K562 (cell line): ENCODE measurements at regions not wholly inside any gene's neighbourhood (a gene's known extent, or its start where the extent isn't known, plus 50 kb on each side); places are given as distances from the start of the nearest gene placed in this dataset.

Experiments used
- ATAC-seq: fragments of 200-7000 bp; cut with Tn5 transposase; 3 replicates; pipeline ENCODE4 v1.9.1; 2020; ENCODE audit warnings: moderate library complexity
- BruUV-seq: library from RNA; stranded (reverse); fragments of 400-500 nt; replicated peaks from 2 replicates; lab custom pipeline; 2021; lab: Mats Ljungman, UMichigan
- CTCF ChIA-PET: fragments of 300-600 bp; formaldehyde crosslinking; extraction: SDS; loops from one replicate; lab custom pipeline; 2021; ENCODE audit warnings: low intra/inter-chr PET ratio; lab: Yijun Ruan, JAX
- POLR2A ChIA-PET: fragments of 300-600, 350-650 bp; sonication (Branson Sonifier 250); formaldehyde crosslinking; extraction: SDS; loops from one replicate; lab custom pipeline; 2021; ENCODE audit warnings: antibody characterized with exemption, inconsistent platforms; lab: Yijun Ruan, JAX
- DNase-seq, 4 experiments: peaks; one replicate each; pipeline versions ENCODE4 v3.0.0 to v3.0.0-alpha.2; 2011 to 2018; ENCODE audit warnings: low spot score in 3 of 4, mixed read lengths in 3 of 4; ENCODE audit errors: extremely low read depth in 1 of 4
- FAIRE-seq: peaks from 2 replicates; lab custom pipeline; 2011; peaks lifted over from hg19 to GRCh38; lab: Jason Lieb, UNC
- H2AFZ ChIP-seq: 2 replicates; pipeline ENCODE4 v1.6.0; 2011; ENCODE audit warnings: low read depth, low read length, control low read depth, inconsistent platforms
- H3K27ac ChIP-seq: fragments of 200-600 bp; 3 replicates; pipeline ENCODE4 v1.8.0; 2011; ENCODE audit warnings: low read depth, mild to moderate bottlenecking, control low read depth, inconsistent platforms, low read length, moderate library complexity, mixed read lengths; ENCODE audit errors: extremely low read depth
- H3K27me3 ChIP-seq, 2 experiments: fragments of 300-600 bp in 1 of 2; 2 replicates in 1 of 2; 3 replicates in 1 of 2; pipeline versions ENCODE4 v1.6.0 to v1.8.0; 2011; ENCODE audit warnings: inconsistent platforms in 2 of 2, low read length in 2 of 2, mild to moderate bottlenecking in 1 of 2, mixed read lengths in 1 of 2, moderate library complexity in 1 of 2; ENCODE audit not compliant: control insufficient read depth in 2 of 2, insufficient read depth in 2 of 2
- H3K36me3 ChIP-seq: fragments of 300-600 bp; 3 replicates; pipeline ENCODE4 v1.8.0; 2011; ENCODE audit warnings: mild to moderate bottlenecking, low read length, inconsistent platforms; ENCODE audit not compliant: control insufficient read depth, insufficient read depth
- H3K4me1 ChIP-seq, 2 experiments: fragments of 200-600 bp in 1 of 2; replicated peaks in 1 of 2; 2 replicates in 1 of 2; 3 replicates in 1 of 2; pipeline versions ENCODE4 v1.5.1 to v1.8.0; 2011; ENCODE audit warnings: inconsistent platforms in 2 of 2, low read length in 2 of 2, mild to moderate bottlenecking in 1 of 2, mixed read lengths in 1 of 2, moderate library complexity in 1 of 2; ENCODE audit not compliant: control insufficient read depth in 2 of 2, insufficient read depth in 2 of 2
- H3K4me2 ChIP-seq: 2 replicates; pipeline ENCODE4 v1.6.1; 2011; ENCODE audit warnings: low read length, control low read depth, inconsistent platforms, mixed read lengths; ENCODE audit not compliant: insufficient read depth
- H3K4me3 ChIP-seq: fragments of 200-600 bp; sonication (generic), shearing (Covaris generic); 2 replicates; pipeline ENCODE4 v1.5.1; 2016; ENCODE audit warnings: control low read depth, inconsistent platforms
- H3K79me2 ChIP-seq: fragments of 200-600 bp; 3 replicates; pipeline ENCODE4 v1.8.0; 2011; ENCODE audit warnings: low read length, inconsistent platforms; ENCODE audit not compliant: control insufficient read depth, insufficient read depth
- H3K9ac ChIP-seq, 2 experiments: 2 replicates each; pipeline versions ENCODE4 v1.6.0 to v1.6.1; 2011; ENCODE audit warnings: low read depth in 2 of 2, low read length in 2 of 2, control low read depth in 1 of 2, inconsistent platforms in 1 of 2, mild to moderate bottlenecking in 1 of 2, mixed read lengths in 1 of 2; ENCODE audit not compliant: insufficient read depth in 1 of 2
- H3K9me1 ChIP-seq: one replicate; pipeline ENCODE4 v1.6.0; 2011; ENCODE audit warnings: inconsistent platforms, mild to moderate bottlenecking, low read length, moderate library complexity; ENCODE audit not compliant: control insufficient read depth, insufficient read depth
- H3K9me3 ChIP-seq: replicated peaks from 2 replicates; pipeline ENCODE4 v1.5.1; 2011; ENCODE audit warnings: low read depth, low read length, inconsistent platforms; ENCODE audit not compliant: control insufficient read depth, insufficient read depth
- H4K20me1 ChIP-seq: replicated peaks from 2 replicates; pipeline ENCODE4 v1.6.1; 2011; ENCODE audit warnings: low read length, inconsistent platforms, mixed read lengths; ENCODE audit not compliant: control insufficient read depth, insufficient read depth
- LCOR ChIP-seq: sonication (generic); formaldehyde crosslinking; IDR thresholded peaks from 2 replicates; pipeline ENCODE4 v1.8.0; 2022; ENCODE audit warnings: mild to moderate bottlenecking, missing genetic modification reagents
- NFIC ChIP-seq: fragments of 450-650 bp; IDR thresholded peaks from 2 replicates; pipeline ENCODE4 v1.6.1; 2017; ENCODE audit warnings: mild to moderate bottlenecking, inconsistent platforms
- ZNF644 ChIP-seq: fragments of 200-800 bp; sonication (Bioruptor generic); IDR thresholded peaks from 2 replicates; pipeline ENCODE4 v1.6.1; 2016; ENCODE audit warnings: low read depth, missing genetic modification characterization, missing compliant biosample characterization
- in situ Hi-C: fragments of 300-500 bp; cut with MboI; formaldehyde crosslinking; loops from 4 replicates; pipeline ENCODE4 v1.15.0; 2018; ENCODE audit warnings: inconsistent platforms, mixed read lengths
- intact Hi-C: fragments of 100-400 bp; cut with micrococcal nuclease; formaldehyde crosslinking; loops from 2 replicates; pipeline ENCODE4 v1.14.2; 2022
- TF ChIP-seq, protein P1 (sequence below): fragments of 250-450 bp; sonication (Bioruptor Pico); IDR thresholded peaks from 2 replicates; pipeline ENCODE4 v1.8.0; 2021; ENCODE audit warnings: moderate library complexity, mild to moderate bottlenecking, inconsistent platforms
- TF ChIP-seq, protein P2 (sequence below): fragments of 450-650 bp; IDR thresholded peaks from 2 replicates; pipeline ENCODE4 v1.6.1; 2016; ENCODE audit warnings: borderline replicate concordance
- TF ChIP-seq, protein P3 (sequence below), 2 experiments: fragments of 450-650 bp; IDR thresholded peaks; 2 replicates each; pipeline ENCODE4 v1.6.1; 2016; ENCODE audit warnings: mild to moderate bottlenecking in 2 of 2, borderline replicate concordance in 1 of 2, low read depth in 1 of 2, moderate library complexity in 1 of 2

DNA sequence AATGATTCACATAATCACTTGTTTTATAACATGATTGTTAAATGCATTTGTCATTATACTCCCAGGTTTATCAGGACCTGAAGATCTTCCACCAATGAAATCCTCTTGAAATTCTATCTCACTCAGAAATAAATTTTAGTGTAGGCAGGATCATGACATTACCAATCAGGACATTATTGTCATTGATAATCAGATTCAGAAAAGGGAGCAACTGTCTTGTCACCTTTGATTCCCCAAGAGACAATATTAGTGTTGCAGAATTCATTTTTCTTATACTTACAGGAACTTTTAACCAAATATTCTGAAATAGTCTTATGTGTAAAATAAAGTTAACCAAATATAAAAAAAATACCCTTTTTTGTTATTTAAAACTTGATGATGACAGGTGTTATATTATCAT, 1892.5 kb upstream of the ADGRL3 start:
- no peak for FAIRE-seq
- CTCF ChIA-PET = no interaction called here

More for the DNA sequence above, 1892.5 kb upstream of the ADGRL3 start:
- H3K27ac ChIP-seq = no peak overlapping the region
- H3K79me2 ChIP-seq = no peaks in the 10 kb centered on the region
- in situ Hi-C loops (no loop called here), intact Hi-C loops (no loop called here)
- DNase-seq = no peak
- no peak for ATAC-seq
- no peak overlapping the region for H3K9ac ChIP-seq
- no peaks in the 10 kb centered on the region for H3K4me1 ChIP-seq
- H4K20me1 ChIP-seq = no peaks in the 10 kb centered on the region
- H3K9me1 ChIP-seq = no peaks in the 10 kb centered on the region
- H3K4me2 ChIP-seq = no peak overlapping the region
- H3K4me3 ChIP-seq = no peak overlapping the region
- no peak overlapping the region for H2AFZ ChIP-seq
- H3K9me3 ChIP-seq = no peaks in the 10 kb centered on the region
- no peaks in the 10 kb centered on the region for H3K36me3 ChIP-seq
- POLR2A ChIA-PET = no interaction called here
- H3K27me3 ChIP-seq = no peaks in the 10 kb centered on the region
- TF ChIP-seq, protein P1, sequence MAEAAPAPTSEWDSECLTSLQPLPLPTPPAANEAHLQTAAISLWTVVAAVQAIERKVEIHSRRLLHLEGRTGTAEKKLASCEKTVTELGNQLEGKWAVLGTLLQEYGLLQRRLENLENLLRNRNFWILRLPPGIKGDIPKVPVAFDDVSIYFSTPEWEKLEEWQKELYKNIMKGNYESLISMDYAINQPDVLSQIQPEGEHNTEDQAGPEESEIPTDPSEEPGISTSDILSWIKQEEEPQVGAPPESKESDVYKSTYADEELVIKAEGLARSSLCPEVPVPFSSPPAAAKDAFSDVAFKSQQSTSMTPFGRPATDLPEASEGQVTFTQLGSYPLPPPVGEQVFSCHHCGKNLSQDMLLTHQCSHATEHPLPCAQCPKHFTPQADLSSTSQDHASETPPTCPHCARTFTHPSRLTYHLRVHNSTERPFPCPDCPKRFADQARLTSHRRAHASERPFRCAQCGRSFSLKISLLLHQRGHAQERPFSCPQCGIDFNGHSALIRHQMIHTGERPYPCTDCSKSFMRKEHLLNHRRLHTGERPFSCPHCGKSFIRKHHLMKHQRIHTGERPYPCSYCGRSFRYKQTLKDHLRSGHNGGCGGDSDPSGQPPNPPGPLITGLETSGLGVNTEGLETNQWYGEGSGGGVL = no peak
- TF ChIP-seq ZNF644 (tag) = no peak
- TF ChIP-seq, protein P2, sequence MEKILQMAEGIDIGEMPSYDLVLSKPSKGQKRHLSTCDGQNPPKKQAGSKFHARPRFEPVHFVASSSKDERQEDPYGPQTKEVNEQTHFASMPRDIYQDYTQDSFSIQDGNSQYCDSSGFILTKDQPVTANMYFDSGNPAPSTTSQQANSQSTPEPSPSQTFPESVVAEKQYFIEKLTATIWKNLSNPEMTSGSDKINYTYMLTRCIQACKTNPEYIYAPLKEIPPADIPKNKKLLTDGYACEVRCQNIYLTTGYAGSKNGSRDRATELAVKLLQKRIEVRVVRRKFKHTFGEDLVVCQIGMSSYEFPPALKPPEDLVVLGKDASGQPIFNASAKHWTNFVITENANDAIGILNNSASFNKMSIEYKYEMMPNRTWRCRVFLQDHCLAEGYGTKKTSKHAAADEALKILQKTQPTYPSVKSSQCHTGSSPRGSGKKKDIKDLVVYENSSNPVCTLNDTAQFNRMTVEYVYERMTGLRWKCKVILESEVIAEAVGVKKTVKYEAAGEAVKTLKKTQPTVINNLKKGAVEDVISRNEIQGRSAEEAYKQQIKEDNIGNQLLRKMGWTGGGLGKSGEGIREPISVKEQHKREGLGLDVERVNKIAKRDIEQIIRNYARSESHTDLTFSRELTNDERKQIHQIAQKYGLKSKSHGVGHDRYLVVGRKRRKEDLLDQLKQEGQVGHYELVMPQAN = no peak
- no peak for TF ChIP-seq LCOR (CRISPR knock-in tag)
- TF ChIP-seq, protein P3, sequence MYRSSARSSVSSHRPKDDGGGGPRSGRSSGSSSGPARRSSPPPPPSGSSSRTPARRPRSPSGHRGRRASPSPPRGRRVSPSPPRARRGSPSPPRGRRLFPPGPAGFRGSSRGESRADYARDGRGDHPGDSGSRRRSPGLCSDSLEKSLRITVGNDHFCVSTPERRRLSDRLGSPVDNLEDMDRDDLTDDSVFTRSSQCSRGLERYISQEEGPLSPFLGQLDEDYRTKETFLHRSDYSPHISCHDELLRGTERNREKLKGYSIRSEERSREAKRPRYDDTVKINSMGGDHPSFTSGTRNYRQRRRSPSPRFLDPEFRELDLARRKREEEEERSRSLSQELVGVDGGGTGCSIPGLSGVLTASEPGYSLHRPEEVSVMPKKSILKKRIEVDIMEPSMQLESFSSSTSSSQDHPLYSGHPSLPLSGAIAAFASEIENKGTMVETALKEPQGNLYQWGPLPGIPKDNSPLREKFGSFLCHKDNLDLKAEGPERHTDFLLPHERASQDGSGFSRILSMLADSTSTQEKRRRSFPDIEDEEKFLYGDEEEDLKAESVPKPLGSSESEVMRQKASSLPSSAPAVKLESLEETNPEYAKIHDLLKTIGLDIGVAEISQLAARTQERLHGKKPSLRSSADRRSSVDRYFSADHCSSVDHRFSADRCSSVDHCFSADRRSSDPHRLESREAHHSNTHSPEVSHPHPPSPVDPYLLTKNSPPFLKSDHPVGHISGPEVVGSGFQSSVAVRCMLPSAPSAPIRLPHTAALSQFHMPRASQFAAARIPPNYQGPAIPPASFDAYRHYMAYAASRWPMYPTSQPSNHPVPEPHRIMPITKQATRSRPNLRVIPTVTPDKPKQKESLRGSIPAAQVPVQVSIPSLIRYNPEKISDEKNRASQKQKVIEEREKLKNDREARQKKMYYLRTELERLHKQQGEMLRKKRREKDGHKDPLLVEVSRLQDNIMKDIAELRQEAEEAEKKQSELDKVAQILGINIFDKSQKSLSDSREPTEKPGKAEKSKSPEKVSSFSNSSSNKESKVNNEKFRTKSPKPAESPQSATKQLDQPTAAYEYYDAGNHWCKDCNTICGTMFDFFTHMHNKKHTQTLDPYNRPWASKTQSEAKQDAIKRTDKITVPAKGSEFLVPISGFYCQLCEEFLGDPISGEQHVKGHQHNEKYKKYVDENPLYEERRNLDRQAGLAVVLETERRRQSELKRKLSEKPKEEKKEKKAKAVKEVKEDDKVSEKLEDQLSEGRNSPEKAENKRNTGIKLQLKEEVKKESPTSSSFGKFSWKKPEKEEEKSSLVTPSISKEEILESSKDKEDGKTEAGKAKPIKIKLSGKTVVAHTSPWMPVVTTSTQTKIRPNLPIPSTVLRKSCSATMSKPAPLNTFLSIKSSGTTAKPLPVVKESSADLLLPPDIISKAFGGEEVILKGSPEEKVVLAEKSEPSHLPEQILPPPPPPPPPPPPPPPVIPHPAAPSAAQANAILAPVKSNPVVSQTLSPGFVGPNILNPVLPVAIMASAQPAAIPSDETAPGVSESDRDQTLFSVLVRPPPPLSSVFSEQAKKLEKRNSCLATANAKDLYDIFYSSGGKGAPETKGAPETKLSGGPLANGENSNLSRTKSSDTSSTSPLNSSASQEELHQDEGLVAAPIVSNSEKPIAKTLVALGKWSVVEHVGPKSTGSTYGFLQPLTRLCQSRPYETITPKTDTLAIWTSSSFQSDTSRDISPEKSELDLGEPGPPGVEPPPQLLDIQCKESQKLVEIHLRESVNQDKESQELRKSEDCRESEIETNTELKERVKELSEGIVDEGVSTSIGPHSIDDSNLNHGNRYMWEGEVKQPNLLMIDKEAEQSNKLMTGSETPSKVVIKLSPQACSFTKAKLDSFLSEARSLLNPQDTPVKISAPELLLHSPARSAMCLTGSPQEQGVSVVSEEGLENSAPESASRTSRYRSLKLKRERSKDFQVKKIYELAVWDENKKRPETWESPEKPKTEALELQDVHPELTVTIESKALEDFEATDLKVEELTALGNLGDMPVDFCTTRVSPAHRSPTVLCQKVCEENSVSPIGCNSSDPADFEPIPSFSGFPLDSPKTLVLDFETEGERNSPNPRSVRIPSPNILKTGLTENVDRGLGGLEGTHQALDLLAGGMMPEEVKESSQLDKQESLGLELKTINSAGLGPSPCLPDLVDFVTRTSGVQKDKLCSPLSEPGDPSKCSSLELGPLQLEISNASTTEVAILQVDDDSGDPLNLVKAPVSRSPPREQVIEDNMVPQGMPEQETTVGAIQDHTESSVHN (IDR thresholded peaks at IDR 0.05; ENCODE audit: borderline replicate concordance in 1 of 2, low read depth in 1 of 2) = no peak
- TF ChIP-seq NFIC = no peak
- BruUV-seq = no TSS peak
